ENCODE measurements at regions not wholly inside any gene's neighbourhood (a gene's known extent, or its start where the extent isn't known, plus 50 kb on each side); places are given as distances from the start of the nearest gene placed in this dataset.

DNA sequence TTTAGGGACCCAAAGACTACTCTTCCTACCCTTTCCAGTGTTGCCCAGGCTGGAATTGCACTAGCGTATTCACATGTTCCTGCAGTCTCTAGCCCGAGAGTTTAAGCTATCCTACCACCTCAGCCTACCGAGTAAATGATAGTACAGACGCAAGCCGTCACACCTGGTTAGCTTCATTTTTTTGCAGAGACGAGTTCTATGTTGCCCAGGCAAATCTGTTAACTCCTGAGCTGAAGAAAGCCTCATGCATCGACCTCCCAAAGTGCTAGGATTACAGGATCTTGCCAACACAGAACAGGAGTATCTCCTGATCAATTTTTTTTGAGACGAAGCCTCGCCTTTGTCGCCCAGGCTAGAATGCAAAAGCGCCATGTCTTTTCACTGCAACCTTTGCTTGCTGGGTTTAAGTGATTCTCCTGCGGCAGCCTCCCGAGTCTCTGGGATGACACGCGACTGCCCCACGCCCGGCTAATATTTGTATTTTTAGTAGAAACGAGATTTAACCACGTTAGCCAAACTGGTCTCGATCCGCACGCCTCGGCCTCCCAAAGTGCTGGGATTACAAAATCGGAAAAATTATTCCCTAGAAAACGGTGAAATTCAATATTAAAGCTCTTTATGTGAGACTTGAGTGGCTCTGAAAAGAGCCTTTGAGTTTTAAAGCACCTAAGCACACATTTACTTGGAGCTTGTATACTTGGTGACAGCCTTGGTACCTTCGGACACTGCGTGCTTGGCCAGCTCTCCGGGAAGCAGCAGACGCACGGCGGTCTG lies 128.5 kb downstream of the HFE start:
- 20% methylated on average over 30 of the region's 31 CpGs for WGBS (ENCODE audit: low lambda C conversion rate)
- POLR2A ChIA-PET = interaction anchor here (0.6 to 5.0 kb wide), 42 partner anchors 10 to 1677 kb away, joined by 3 to 211 read pairs (median 10); a partner anchor contains a TSS
- peak overlapping the region; percentile 62 to 69 for H3K4me3 ChIP-seq (ENCODE audit: low read depth in 2 of 2, low read length in 1 of 2)
- H4K20me1 ChIP-seq (ENCODE audit: insufficient read depth) = no peaks in the 10 kb centered on the region; the same call in 1 of the 2 replicates
- peaks cover 0 to 3% of the 10 kb centered on the region in 2 experiments; a peak in 1 of 4 replicates for H3K4me1 ChIP-seq (ENCODE audit: control insufficient read depth in 1 of 2, insufficient read depth in 2 of 2, low read depth in 1 of 2, low read length in 1 of 2)
- peak overlapping the region; percentile 92 to 95 for H3K27ac ChIP-seq (ENCODE audit: low read depth in 2 of 2, low read length in 1 of 2)
- no peaks in the 10 kb centered on the region for H3K36me3 ChIP-seq (replicated peaks in 1 of 2; ENCODE audit: control insufficient read depth in 1 of 2, insufficient read depth in 2 of 2, low read length in 1 of 2)
- H3K9me3 ChIP-seq = no peaks in the 10 kb centered on the region
- H3K9me2 ChIP-seq = no peaks in the 10 kb centered on the region
- CTCF ChIA-PET = interaction anchor here (0.9 to 2.0 kb wide), 8 partner anchors 10 to 183 kb away, joined by 3 to 12 read pairs (median 4); a partner anchor contains a TSS
- H3K27me3 ChIP-seq (ENCODE audit: insufficient read depth) = no peaks in the 10 kb centered on the region
- H2AFZ ChIP-seq (ENCODE audit: low read depth) = no peak overlapping the region
- no peaks in the 10 kb centered on the region for H3K79me2 ChIP-seq (ENCODE audit: insufficient read depth)
- no peak for DNase-seq
- H3K4me2 ChIP-seq = peak overlapping the region; percentile 81
- H3F3A ChIP-seq (replicated peaks; ENCODE audit: insufficient read depth) = peaks cover 42% of the 10 kb centered on the region
- TF ChIP-seq POLR2AphosphoS5 (IDR thresholded peaks at IDR 0.05; ENCODE audit: low read depth, low read length) (peak; percentile 73; the same call in 1 of the 2 replicates), GABPA (IDR thresholded peaks at IDR 0.05; ENCODE audit: low read depth) (no peak), MXI1 (IDR thresholded peaks at IDR 0.05; ENCODE audit: low read depth, low read length) (no peak), SIN3A (IDR thresholded peaks at IDR 0.05; ENCODE audit: borderline replicate concordance, low read depth, low read length) (peak; percentile 14), JUND (IDR thresholded peaks at IDR 0.05) (peak; percentile 26; the same call in 1 of the 2 replicates)
- H3K9ac ChIP-seq = peak overlapping the region; percentile 75

DNA sequence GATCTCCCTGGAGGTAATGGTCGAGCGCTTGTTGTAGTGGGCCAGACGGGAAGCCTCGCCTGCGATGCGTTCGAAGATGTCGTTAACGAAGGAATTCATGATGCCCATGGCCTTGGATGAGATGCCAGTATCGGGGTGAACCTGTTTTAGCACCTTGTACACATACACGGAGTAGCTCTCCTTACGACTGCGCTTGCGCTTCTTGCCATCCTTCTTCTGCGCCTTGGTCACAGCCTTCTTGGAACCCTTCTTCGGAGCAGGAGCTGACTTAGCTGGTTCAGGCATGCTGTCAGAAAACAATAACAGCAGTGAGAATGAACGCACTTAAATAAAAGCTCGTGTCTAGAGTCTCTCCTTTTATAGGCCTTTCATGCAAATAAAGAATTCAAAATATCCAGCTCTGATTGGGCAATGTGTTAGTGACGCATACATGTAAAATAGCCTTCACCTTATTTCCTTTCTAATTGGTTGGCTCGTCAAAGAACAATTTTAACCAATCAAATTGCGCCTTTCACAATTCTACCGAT lies 129.2 kb downstream of the HFE start:
- DNase-seq = peak; percentile 70
- Histone ChIP-seq H3K36me3 (replicated peaks in 1 of 2; ENCODE audit: control insufficient read depth in 1 of 2, insufficient read depth in 2 of 2, low read length in 1 of 2) (no peaks in the 10 kb centered on the region), H3K27ac (ENCODE audit: low read depth in 2 of 2, low read length in 1 of 2) (peak overlapping the region; percentile 92 to 98), H2AFZ (ENCODE audit: low read depth) (no peak overlapping the region), H3K4me2 (peak overlapping the region; percentile 90), H4K20me1 (ENCODE audit: insufficient read depth) (no peaks in the 10 kb centered on the region; the same call in 1 of the 2 replicates), H3K9me2 (no peaks in the 10 kb centered on the region), H3K9ac (peak overlapping the region; percentile 91), H3K79me2 (ENCODE audit: insufficient read depth) (no peaks in the 10 kb centered on the region), H3K4me3 (ENCODE audit: low read depth in 2 of 2, low read length in 1 of 2) (peak overlapping the region; percentile 69), H3K4me1 (ENCODE audit: control insufficient read depth in 1 of 2, insufficient read depth in 2 of 2, low read depth in 1 of 2, low read length in 1 of 2) (peaks cover 0 to 3% of the 10 kb centered on the region in 2 experiments; a peak in 1 of 4 replicates), H3K9me3 (no peaks in the 10 kb centered on the region), H3K27me3 (ENCODE audit: insufficient read depth) (no peaks in the 10 kb centered on the region), H3F3A (replicated peaks; ENCODE audit: insufficient read depth) (peaks cover 42% of the 10 kb centered on the region)
- 10% methylated on average over 22 of the region's 22 CpGs for WGBS (ENCODE audit: low lambda C conversion rate)
- ChIA-PET CTCF (interaction anchor here (0.9 to 2.0 kb wide), 9 partner anchors 9 to 184 kb away, joined by 3 to 12 read pairs (median 3); a partner anchor contains a TSS), POLR2A (interaction anchor here (0.6 to 5.0 kb wide), 44 partner anchors 9 to 1677 kb away, joined by 3 to 211 read pairs (median 10); a partner anchor contains a TSS)
- TF ChIP-seq POLR2AphosphoS5 (IDR thresholded peaks at IDR 0.05; ENCODE audit: low read depth, low read length) (peak; percentile 98), GABPA (IDR thresholded peaks at IDR 0.05; ENCODE audit: low read depth) (no peak), RFX5 (IDR thresholded peaks at IDR 0.05; ENCODE audit: low read length) (no peak), FOXM1 (IDR thresholded peaks at IDR 0.05; ENCODE audit: low read depth) (no peak), ELF1 (IDR thresholded peaks at IDR 0.05) (no peak), SIN3A (IDR thresholded peaks at IDR 0.05; ENCODE audit: borderline replicate concordance, low read depth, low read length) (peak; percentile 97), NRF1 (IDR thresholded peaks at IDR 0.05; ENCODE audit: low read depth, low read length) (peak; percentile 48; the same call in 1 of the 2 replicates), SMC3 (IDR thresholded peaks at IDR 0.05; ENCODE audit: low read depth, low read length) (no peak), FOSL2 (IDR thresholded peaks at IDR 0.05; ENCODE audit: borderline replicate concordance, low read depth) (no peak), RAD21 (IDR thresholded peaks at IDR 0.05; ENCODE audit: low read length) (no peak), NFIC (IDR thresholded peaks at IDR 0.05; ENCODE audit: borderline replicate concordance) (no peak), FOXJ3 (CRISPR knock-in tag; IDR thresholded peaks at IDR 0.05) (no peak), MEF2A (IDR thresholded peaks at IDR 0.05; ENCODE audit: borderline replicate concordance, low read depth) (no peak), MXI1 (IDR thresholded peaks at IDR 0.05; ENCODE audit: low read depth, low read length) (peak; percentile 87)
- TF ChIP-seq, protein P1, sequence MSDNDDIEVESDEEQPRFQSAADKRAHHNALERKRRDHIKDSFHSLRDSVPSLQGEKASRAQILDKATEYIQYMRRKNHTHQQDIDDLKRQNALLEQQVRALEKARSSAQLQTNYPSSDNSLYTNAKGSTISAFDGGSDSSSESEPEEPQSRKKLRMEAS (IDR thresholded peaks at IDR 0.05; ENCODE audit: low read depth) = peak; percentile 61
- TF ChIP-seq, protein P2, sequence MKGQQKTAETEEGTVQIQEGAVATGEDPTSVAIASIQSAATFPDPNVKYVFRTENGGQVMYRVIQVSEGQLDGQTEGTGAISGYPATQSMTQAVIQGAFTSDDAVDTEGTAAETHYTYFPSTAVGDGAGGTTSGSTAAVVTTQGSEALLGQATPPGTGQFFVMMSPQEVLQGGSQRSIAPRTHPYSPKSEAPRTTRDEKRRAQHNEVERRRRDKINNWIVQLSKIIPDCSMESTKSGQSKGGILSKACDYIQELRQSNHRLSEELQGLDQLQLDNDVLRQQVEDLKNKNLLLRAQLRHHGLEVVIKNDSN (IDR thresholded peaks at IDR 0.05; ENCODE audit: borderline replicate concordance, low read depth) = no peak
- TF ChIP-seq, protein P3, sequence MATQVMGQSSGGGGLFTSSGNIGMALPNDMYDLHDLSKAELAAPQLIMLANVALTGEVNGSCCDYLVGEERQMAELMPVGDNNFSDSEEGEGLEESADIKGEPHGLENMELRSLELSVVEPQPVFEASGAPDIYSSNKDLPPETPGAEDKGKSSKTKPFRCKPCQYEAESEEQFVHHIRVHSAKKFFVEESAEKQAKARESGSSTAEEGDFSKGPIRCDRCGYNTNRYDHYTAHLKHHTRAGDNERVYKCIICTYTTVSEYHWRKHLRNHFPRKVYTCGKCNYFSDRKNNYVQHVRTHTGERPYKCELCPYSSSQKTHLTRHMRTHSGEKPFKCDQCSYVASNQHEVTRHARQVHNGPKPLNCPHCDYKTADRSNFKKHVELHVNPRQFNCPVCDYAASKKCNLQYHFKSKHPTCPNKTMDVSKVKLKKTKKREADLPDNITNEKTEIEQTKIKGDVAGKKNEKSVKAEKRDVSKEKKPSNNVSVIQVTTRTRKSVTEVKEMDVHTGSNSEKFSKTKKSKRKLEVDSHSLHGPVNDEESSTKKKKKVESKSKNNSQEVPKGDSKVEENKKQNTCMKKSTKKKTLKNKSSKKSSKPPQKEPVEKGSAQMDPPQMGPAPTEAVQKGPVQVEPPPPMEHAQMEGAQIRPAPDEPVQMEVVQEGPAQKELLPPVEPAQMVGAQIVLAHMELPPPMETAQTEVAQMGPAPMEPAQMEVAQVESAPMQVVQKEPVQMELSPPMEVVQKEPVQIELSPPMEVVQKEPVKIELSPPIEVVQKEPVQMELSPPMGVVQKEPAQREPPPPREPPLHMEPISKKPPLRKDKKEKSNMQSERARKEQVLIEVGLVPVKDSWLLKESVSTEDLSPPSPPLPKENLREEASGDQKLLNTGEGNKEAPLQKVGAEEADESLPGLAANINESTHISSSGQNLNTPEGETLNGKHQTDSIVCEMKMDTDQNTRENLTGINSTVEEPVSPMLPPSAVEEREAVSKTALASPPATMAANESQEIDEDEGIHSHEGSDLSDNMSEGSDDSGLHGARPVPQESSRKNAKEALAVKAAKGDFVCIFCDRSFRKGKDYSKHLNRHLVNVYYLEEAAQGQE (IDR thresholded peaks at IDR 0.05; ENCODE audit: low read depth, low read length) = peak; percentile 39
- TF ChIP-seq, protein P4, sequence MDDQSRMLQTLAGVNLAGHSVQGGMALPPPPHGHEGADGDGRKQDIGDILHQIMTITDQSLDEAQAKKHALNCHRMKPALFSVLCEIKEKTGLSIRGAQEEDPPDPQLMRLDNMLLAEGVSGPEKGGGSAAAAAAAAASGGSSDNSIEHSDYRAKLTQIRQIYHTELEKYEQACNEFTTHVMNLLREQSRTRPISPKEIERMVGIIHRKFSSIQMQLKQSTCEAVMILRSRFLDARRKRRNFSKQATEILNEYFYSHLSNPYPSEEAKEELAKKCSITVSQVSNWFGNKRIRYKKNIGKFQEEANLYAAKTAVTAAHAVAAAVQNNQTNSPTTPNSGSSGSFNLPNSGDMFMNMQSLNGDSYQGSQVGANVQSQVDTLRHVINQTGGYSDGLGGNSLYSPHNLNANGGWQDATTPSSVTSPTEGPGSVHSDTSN (IDR thresholded peaks at IDR 0.05) = no peak

All from SK-N-SH (cell line).